NT2/D1 (cell line): ENCODE measurements at regions not wholly inside any gene's neighbourhood (a gene's known extent, or its start where the extent isn't known, plus 50 kb on each side); places are given as distances from the start of the nearest gene placed in this dataset.

Experiments
- DNase-seq: peaks from one replicate; pipeline ENCODE4 v3.0.0-alpha.2; 2011; ENCODE audit warnings: low read depth, low spot score
- H3K27me3 ChIP-seq: 2 replicates; pipeline ENCODE4 v1.6.0; 2011; ENCODE audit warnings: mild to moderate bottlenecking; ENCODE audit not compliant: insufficient read length, insufficient read depth
- H3K36me3 ChIP-seq: 2 replicates; pipeline ENCODE4 v1.6.1; 2011; ENCODE audit warnings: mild to moderate bottlenecking, low read length, mixed read lengths; ENCODE audit not compliant: insufficient read depth, insufficient read length
- H3K4me1 ChIP-seq: 2 replicates; pipeline ENCODE4 v1.5.1; 2011; ENCODE audit not compliant: insufficient read depth, insufficient read length
- H3K4me3 ChIP-seq: 2 replicates; pipeline ENCODE4 v1.5.1; 2011; ENCODE audit warnings: low read depth; ENCODE audit not compliant: insufficient read length
- H3K9ac ChIP-seq: 2 replicates; pipeline ENCODE4 v1.6.0; 2011; ENCODE audit warnings: low read depth; ENCODE audit not compliant: insufficient read length
- H3K9me3 ChIP-seq: 2 replicates; pipeline ENCODE4 v1.5.1; 2011; ENCODE audit warnings: mild to moderate bottlenecking, low read length; ENCODE audit not compliant: insufficient read depth
- SUZ12 ChIP-seq: IDR thresholded peaks from 2 replicates; pipeline ENCODE4 v1.6.1; 2011; ENCODE audit not compliant: insufficient read length, insufficient read depth; ENCODE audit errors: extremely low read depth
- YY1 ChIP-seq: IDR thresholded peaks from 2 replicates; pipeline ENCODE4 v1.6.1; 2011; ENCODE audit not compliant: insufficient read length, insufficient read depth
- ZNF274 ChIP-seq: IDR thresholded peaks from 2 replicates; pipeline ENCODE4 v1.6.1; 2011; ENCODE audit warnings: mild to moderate bottlenecking, low read depth, low read length

- Histone ChIP-seq H3K27me3 (no peaks in the 10 kb centered on the region), H3K4me1 (no peaks in the 10 kb centered on the region), H3K36me3 (no peaks in the 10 kb centered on the region), H3K9ac (no peak overlapping the region), H3K4me3 (no peak overlapping the region), H3K9me3 (0 out of 2 replicates have a peak, but pooled peaks cover 3% of the 10 kb centered on the region)
- TF ChIP-seq SUZ12 = no peak
- TF ChIP-seq YY1 = no peak
- TF ChIP-seq ZNF274 = no peak
- DNase-seq = no peak
Measured at GRCh38 chr3:159265705-159266104, 463.9 kb downstream of the MFSD1 start.

- TF ChIP-seq ZNF274 (no peak), SUZ12 (no peak), YY1 (no peak)
- DNase-seq = peak; percentile 59
- no peaks in the 10 kb centered on the region for H3K4me1 ChIP-seq
- H3K36me3 ChIP-seq = no peaks in the 10 kb centered on the region
- H3K9me3 ChIP-seq = 0 out of 2 replicates have a peak, but pooled peaks cover 3% of the 10 kb centered on the region
- no peak overlapping the region for H3K9ac ChIP-seq
- no peak overlapping the region for H3K4me3 ChIP-seq
- no peaks in the 10 kb centered on the region for H3K27me3 ChIP-seq
Measured at GRCh38 chr3:159266779-159267178, 464.9 kb downstream of the MFSD1 start.

GRCh38 chr3:159271799-159272512 is 470.1 kb downstream of the MFSD1 start:
- H3K4me1 ChIP-seq = no peaks in the 10 kb centered on the region

DNA sequence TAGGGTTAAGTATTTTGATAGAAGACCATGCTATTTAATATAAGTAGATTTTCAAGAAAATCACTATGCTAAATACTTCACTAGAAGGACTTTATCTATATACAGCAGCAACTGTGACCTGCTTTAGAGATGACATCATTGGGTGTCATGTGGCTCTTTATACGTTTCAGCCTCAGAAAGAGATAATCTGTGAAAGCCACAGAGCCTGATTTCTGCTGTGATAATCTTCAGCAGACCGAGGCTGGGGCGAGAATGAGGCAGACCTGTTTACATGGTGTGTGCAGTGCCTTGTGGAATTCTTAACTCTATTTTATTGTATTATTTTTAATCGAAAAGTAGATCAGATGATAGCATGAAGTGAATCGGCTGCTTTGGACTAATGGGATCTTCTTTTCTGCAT is 471.2 kb downstream of the MFSD1 start:
- Histone ChIP-seq H3K4me1 (no peaks in the 10 kb centered on the region), H3K27me3 (no peaks in the 10 kb centered on the region), H3K4me3 (no peak overlapping the region), H3K36me3 (no peaks in the 10 kb centered on the region), H3K9ac (no peak overlapping the region), H3K9me3 (no peaks in the 10 kb centered on the region)
- TF ChIP-seq ZNF274 = no peak
- TF ChIP-seq SUZ12 = no peak
- TF ChIP-seq YY1 = no peak
- no peak for DNase-seq

More at GRCh38 chr3:159271799-159272512, 470.1 kb downstream of the MFSD1 start:
- 0 out of 2 replicates have a peak, but pooled peaks cover under 1% of the 10 kb centered on the region for H3K9me3 ChIP-seq
- no peak overlapping the region for H3K4me3 ChIP-seq
- no peaks in the 10 kb centered on the region for H3K36me3 ChIP-seq
- H3K27me3 ChIP-seq = no peaks in the 10 kb centered on the region
- H3K9ac ChIP-seq = no peak overlapping the region
- DNase-seq = no peak
- no peak for TF ChIP-seq SUZ12
- TF ChIP-seq ZNF274 = no peak
- no peak for TF ChIP-seq YY1

DNA sequence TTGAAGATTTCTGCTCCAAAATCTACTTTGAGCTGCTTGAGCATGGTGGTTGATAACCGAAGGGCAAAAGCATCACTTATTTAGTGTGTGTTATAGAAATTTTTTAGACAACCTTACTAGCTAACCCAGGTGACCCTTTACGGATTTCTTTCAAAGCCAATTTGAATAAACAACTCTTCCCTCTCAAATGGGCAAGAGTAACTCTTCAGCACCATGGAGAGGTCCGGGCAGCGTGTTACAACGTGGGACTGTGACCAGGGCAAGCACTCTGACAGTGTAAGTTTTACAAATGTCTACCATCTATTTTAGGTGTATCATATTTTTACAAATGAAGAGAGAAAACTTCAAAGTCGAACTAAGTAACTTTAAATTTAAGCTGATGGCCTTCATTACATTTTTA is 471.8 kb downstream of the MFSD1 start:
- TF ChIP-seq SUZ12 (no peak), ZNF274 (no peak)
- Histone ChIP-seq H3K4me1 (no peaks in the 10 kb centered on the region), H3K27me3 (no peaks in the 10 kb centered on the region), H3K9me3 (no peaks in the 10 kb centered on the region), H3K36me3 (no peaks in the 10 kb centered on the region), H3K4me3 (no peak overlapping the region), H3K9ac (no peak overlapping the region)
- DNase-seq = peak; percentile 58

DNA sequence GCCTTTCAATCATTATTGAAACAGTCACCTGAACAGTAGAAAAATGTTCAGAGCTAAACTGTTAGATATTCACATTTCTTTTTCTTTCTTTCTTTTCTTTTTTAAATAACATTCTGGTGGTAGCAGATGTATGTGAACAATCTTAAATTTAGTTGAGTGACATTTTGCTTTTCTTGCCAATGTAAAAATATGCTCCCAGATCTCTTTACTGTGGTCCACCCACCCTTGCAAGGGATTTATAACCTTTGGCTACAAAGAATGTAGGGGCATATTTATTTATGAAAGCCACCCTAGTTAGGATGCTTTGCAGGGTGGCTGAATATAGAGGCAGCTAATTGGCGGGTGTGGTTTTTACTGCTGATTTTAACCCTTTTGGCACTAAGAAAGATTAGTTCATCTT is 473.9 kb downstream of the MFSD1 start:
- DNase-seq = no peak
- Histone ChIP-seq H3K9me3 (no peaks in the 10 kb centered on the region), H3K36me3 (no peaks in the 10 kb centered on the region), H3K27me3 (no peaks in the 10 kb centered on the region), H3K4me3 (no peak overlapping the region), H3K9ac (no peak overlapping the region), H3K4me1 (no peaks in the 10 kb centered on the region)
- no peak for TF ChIP-seq ZNF274
- TF ChIP-seq SUZ12 = no peak
- no peak for TF ChIP-seq YY1

GRCh38 chr3:159277814-159278213 is 476.0 kb downstream of the MFSD1 start:
- Histone ChIP-seq H3K27me3 (no peaks in the 10 kb centered on the region), H3K9me3 (no peaks in the 10 kb centered on the region), H3K9ac (no peak overlapping the region), H3K4me1 (no peaks in the 10 kb centered on the region), H3K36me3 (no peaks in the 10 kb centered on the region), H3K4me3 (no peak overlapping the region)
- DNase-seq = no peak
- TF ChIP-seq SUZ12 (no peak), ZNF274 (no peak), YY1 (no peak)
